ENCODE measurements at regions not wholly inside any gene's neighbourhood (a gene's known extent, or its start where the extent isn't known, plus 50 kb on each side); places are given as distances from the start of the nearest gene placed in this dataset.
A peak's percentile ranks its signal among the peaks of the same experiment; 100 is the strongest.

DNA sequence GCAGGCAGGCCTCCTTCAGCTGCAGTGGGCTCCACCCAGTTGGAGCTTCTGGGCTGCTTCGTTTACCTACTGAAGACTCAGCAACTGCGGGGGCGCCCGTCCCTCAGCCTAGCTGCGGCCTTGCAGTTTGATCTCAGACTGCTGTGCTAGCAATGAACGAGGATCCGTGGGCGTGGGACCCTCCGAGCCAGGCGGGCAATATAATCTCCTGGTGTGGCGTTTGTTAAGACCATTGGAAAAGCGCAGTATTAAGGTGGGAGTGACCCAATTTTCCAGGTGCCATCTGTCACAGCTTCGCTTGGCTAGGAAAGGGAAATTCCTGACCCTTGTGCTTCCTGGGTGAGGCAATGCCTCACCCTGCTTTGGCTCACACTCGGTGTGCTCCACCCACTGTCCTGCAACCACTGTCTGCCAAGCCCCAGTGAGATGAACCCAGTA is 159.2 kb upstream of the FOXP2 start:
- no peak for TF ChIP-seq CTCF (IDR thresholded peaks at IDR 0.05)
- H3K4me3 ChIP-seq = no peak overlapping the region
- no peak for DNase-seq (ENCODE audit: low spot score)

GRCh38 chr7:114243646-114244045 is 171.0 kb upstream of the FOXP2 start:
- no peak for TF ChIP-seq CTCF (IDR thresholded peaks at IDR 0.05)
- Histone ChIP-seq H3K27ac (no peak overlapping the region), H3K4me3 (no peak overlapping the region)
- no peak for DNase-seq (ENCODE audit: low spot score)

More for the DNA sequence above, 159.2 kb upstream of the FOXP2 start:
- H3K27ac ChIP-seq = no peak overlapping the region

- no peak for DNase-seq (ENCODE audit: low spot score)
- peak overlapping the region in 1 of 2 donors; percentile 3 for H3K27ac ChIP-seq
- H3K4me3 ChIP-seq = no peak overlapping the region
- no peak for TF ChIP-seq CTCF (IDR thresholded peaks at IDR 0.05)
Observed at GRCh38 chr7:114242992-114243507, 171.6 kb upstream of the FOXP2 start.

- Histone ChIP-seq H3K4me3 (no peak overlapping the region), H3K27ac (no peak overlapping the region)
- no peak for TF ChIP-seq CTCF (IDR thresholded peaks at IDR 0.05)
- no peak for DNase-seq (ENCODE audit: low spot score)
Observed at GRCh38 chr7:114229246-114229645, 185.4 kb upstream of the FOXP2 start.

DNA sequence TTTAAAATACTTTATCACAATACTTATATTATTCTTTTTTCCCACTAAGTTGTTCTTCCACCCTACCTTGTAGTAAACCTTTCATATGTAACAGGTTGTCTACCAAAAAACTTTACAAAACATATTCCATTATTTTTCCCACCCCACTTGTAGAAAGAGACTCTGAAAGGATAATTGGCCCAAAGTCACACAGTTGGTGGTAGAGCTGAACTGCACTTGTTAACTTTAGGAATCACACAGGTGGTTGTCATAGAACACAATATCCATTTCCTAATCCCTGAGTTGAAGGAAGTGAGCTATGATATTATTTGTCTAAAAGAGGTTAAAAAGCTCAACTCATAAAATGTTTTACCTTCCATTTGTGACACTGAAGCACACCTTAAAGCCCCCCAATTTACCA is 188.8 kb upstream of the FOXP2 start:
- no peak for TF ChIP-seq CTCF (IDR thresholded peaks at IDR 0.05)
- DNase-seq (ENCODE audit: low spot score) = no peak

DNA sequence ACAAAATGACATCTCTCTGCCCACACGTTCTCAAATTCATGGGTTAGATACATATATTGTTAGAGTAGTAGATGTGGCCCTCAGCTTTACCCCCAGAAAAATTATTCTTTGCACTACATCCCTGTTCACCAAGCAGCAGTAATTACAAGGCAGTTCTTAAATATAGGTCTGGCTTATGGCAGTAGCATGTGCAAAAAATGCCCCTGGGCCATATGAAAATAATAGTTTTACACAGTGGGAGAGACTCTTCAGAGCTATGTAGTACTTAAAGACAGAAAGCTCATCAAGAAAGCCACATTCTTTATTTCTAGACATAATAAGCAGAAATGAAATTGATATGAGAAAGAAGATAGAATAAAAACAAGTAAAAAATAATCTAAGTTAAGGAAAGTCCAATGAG is 196.3 kb upstream of the FOXP2 start:
- TF ChIP-seq CTCF (IDR thresholded peaks at IDR 0.05) = no peak
- no peak overlapping the region for H3K27ac ChIP-seq
- DNase-seq (ENCODE audit: low spot score) = no peak
- H3K4me3 ChIP-seq = no peak overlapping the region

More for the DNA sequence above, 188.8 kb upstream of the FOXP2 start:
- Histone ChIP-seq H3K27ac (no peak overlapping the region), H3K4me3 (no peak overlapping the region)

GRCh38 chr7:114217026-114217806 is 197.4 kb upstream of the FOXP2 start:
- TF ChIP-seq CTCF (IDR thresholded peaks at IDR 0.05) = no peak
- Histone ChIP-seq H3K4me3 (no peak overlapping the region), H3K27ac (no peak overlapping the region)
- DNase-seq (ENCODE audit: low spot score) = no peak
